GM04503 (cell line): ENCODE measurements at regions not wholly inside any gene's neighbourhood (a gene's known extent, or its start where the extent isn't known, plus 50 kb on each side); places are given as distances from the start of the nearest gene placed in this dataset.

Experiments
- DNase-seq: peaks from one replicate; pipeline ENCODE4 v3.0.0-alpha.2; 2012; ENCODE audit warnings: low read depth

- no peak for DNase-seq
Measured at GRCh38 chr5:74059706-74060105, 433.7 kb downstream of the ARHGEF28 start.

- DNase-seq, result no peak
Measured at GRCh38 chr5:74056789-74057164, 430.8 kb downstream of the ARHGEF28 start.

GRCh38 chr5:74056107-74056788 is 430.3 kb downstream of the ARHGEF28 start:
- DNase-seq, result no peak

GRCh38 chr5:74055486-74056106 is 429.6 kb downstream of the ARHGEF28 start:
- DNase-seq, result no peak

DNA sequence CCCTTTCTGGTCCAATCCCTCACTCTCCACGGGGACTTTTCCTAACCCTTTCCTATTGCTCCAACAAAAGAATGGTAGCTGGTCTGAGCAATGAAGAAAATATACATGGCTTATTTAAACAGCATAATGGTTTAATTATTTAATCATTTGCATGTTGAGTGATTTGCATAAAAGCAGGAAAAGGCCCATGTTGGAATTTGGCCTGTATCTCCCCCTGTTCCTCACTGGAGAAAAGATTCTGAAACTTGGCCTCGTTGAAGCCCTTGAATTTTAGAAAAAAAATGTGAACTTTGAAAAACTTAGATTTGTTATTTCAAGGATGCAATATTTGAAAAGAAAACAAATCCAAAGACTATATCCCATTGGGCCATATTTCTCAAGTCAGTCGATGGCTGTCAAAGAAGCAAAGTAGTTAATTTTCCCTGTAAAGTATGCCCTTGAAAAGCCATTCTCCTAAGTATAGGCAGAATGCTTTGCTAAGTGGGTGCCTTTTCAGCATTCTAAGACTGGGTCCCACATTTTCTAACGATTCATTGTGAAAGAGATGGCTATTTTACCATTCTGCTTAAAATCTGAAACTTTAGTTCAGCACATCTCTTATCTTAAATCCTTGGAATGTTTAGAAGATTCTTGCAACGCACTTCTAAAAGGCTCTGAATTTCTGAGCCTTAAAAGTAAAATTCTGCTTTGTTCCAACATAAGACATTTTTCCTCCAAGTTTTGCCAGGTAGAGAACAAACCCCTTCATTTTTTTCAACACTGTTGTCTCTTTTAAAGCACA is 428.8 kb downstream of the ARHGEF28 start:
- no peak for DNase-seq

DNA sequence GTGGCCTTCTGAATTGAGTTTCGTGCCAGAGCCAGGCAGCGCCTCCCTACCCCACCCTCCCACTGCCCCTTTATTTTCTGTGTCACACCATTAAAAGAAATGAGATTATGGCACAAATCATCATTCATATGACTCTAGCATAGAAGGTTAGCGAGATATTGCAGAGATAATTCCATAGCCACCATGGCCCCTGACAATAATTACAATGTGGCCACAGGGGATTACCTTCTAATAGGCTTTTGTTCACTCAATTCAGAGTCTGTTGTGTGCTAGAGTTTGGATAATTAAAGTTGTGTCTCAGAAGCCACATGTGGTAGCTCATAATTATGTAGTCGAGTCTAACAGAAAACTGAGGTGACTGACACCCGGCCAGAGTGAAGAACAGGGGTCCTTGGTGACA is 428.1 kb downstream of the ARHGEF28 start:
- DNase-seq, result no peak

- no peak for DNase-seq
Measured at GRCh38 chr5:74052441-74053221, 426.6 kb downstream of the ARHGEF28 start.

GRCh38 chr5:74051076-74051475 is 425.1 kb downstream of the ARHGEF28 start:
- DNase-seq, result no peak

DNA sequence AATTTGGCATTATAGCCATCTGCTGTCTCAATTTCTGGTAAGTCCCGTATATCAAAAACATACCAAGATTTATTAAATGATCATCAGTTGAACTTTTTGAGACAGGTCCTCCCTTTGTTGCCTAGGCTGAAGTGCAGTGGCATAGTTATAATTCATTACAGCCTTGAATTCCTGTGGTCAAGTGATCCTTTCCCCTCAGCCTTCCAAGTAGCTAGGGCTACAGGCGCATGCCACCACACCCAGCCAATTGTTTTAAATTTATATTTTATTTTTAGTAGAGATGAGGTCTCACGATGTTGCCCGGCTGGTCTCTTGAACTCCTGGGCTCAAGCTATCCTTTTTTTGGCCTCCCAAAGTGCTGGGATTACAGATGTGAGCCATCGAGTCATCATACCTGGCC is 418.9 kb downstream of the ARHGEF28 start:
- DNase-seq, result no peak

DNA sequence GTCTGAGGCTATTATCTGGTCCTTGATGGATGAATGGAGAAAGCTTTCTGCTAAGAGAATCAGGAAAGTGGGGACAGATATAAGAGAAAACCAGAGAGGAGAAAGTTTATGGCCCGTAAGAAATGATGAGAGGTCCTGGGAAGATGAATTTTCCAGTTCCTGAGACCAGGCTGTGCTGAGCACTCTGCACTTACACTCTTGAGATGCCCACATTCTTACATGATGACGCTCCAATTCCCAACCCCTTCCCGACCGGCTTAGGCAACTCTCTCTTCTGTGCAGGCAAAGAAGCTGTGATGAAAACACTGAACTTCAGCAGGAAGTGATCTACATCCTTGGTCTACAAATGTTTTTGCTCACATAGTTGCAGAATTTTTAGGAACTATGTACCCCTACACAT is 417.0 kb downstream of the ARHGEF28 start:
- peak; percentile 52 for DNase-seq

- no peak for DNase-seq
Measured at GRCh38 chr5:74042559-74042958, 416.6 kb downstream of the ARHGEF28 start.

DNA sequence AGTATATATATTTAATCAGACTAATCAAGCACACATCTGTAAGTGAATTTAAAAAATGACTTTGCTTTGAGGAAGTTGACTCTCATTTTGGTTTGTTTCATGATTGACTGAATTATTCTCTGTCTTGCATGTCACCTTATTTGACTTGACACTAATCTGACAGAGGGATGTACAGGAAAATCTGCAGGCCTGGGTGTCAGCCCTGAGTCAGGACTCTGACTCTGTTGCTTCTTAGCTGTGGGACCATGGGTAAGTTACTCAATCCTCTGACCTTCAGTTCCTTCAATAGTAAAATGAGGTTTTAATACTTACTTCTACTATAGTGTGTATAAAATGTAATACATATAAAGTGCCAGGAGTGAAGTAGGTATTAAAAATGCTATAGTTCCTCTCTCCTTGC is 415.9 kb downstream of the ARHGEF28 start:
- no peak for DNase-seq

- no peak for DNase-seq
Measured at GRCh38 chr5:74040811-74041491, 415.0 kb downstream of the ARHGEF28 start.

DNA sequence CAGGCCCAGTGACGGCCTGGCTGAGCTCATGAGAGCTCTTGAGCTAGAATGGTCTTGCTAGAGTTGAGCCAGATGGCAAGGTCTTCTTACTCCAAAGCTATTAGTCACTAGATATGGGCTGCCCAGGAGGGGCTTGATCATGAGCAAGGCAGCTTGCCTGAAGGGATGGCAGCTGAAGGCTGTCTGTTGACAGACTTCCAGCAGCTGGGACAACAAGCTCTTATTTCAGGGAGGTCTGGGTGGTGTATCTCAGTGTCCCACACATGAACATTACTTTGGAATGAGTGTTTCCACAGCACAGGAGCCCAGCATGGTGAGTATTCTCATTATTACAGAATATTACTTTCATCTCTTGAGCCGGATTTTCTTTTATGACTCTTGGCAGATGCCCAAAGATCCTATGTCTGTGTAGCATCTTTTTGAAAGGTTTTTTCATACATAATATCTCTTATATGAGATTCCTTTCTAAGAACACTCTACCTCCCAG is 414.1 kb downstream of the ARHGEF28 start:
- no peak for DNase-seq

GRCh38 chr5:74037321-74037720 is 411.3 kb downstream of the ARHGEF28 start:
- DNase-seq, result no peak

DNA sequence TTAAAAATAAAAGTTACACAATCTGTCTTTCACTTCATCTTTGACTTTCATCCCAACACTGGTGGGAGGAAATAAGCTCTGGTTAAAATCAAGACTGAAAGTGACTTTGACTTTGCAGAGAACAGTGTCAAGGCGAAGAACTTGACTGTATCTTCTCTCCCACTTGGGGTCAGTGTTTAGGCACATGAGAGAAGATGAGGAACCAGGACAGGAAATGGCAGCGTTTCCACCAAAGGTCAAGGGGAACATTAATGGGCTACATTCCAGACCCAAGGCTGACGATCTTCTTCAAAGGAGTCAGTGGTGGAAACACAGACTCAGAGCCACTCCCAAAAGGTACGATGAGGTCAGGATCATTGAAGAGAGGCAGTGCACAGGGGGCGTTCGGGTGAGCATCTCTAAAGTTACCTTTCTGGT is 409.5 kb downstream of the ARHGEF28 start:
- no peak for DNase-seq

- DNase-seq, result no peak
Measured at GRCh38 chr5:74034733-74035132, 408.7 kb downstream of the ARHGEF28 start.

GRCh38 chr5:74032617-74033016 is 406.6 kb downstream of the ARHGEF28 start:
- DNase-seq, result no peak

- no peak for DNase-seq
Measured at GRCh38 chr5:74031536-74031935, 405.5 kb downstream of the ARHGEF28 start.

DNA sequence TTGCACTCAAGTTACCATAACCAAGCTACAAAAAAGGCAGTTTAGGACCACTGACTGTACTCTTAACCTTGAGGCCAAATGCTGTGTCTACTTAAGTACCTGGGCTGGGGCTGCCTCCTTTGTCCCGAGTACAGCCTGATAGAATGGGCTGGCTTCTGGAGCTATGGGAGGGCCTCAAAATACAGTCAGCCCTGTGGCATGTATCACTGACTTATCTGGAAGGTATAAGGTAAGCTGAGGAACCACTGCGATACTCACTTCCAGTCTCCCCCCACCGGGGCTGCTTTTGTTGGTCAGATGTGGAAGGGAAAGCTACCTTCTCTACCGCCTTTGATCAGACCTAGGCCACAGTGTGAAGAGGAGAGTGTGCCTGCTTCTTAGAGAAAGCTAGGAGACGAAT is 404.8 kb downstream of the ARHGEF28 start:
- no peak for DNase-seq

GRCh38 chr5:74030371-74030770 is 404.4 kb downstream of the ARHGEF28 start:
- DNase-seq, result no peak

DNA sequence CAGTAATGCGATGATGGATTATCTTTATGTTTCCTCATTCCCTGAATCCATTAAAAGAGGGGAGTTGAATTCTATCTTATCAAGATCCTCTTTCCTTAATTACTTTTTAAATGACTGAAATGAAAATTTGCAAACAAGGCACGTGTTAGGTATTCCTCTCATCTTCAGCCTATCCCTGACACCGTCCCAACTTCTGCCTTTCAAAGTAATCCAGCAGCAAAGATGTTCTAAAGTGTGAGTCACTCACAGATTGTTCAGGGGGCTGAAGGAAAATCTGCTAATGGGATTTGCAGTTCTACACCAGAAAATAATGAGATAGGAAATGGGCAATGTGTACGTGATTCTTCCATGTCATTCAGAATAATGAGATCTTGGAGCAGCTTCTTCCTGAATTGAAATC is 403.0 kb downstream of the ARHGEF28 start:
- no peak for DNase-seq
